NCI-H2081 treated with DMSO at 0.1 percent for 48 hours (cell line): ENCODE measurements at regions not wholly inside any gene's neighbourhood (a gene's known extent, or its start where the extent isn't known, plus 50 kb on each side); places are given as distances from the start of the nearest gene placed in this dataset.

ENCODE experiments used
- DNase-seq: peaks from one replicate; lab custom pipeline; 2025; lab: John Stamatoyannopoulos, UW

- no peak for DNase-seq
These were observed 100.5 kb upstream of the STXBP6 start for GRCh38 chr14:25150401-25150800.

- no peak for DNase-seq
These were observed 90.5 kb upstream of the STXBP6 start for GRCh38 chr14:25140411-25140810.

GRCh38 chr14:25136811-25137210 lies 86.9 kb upstream of the STXBP6 start:
- no peak for DNase-seq

- DNase-seq: no peak
These were observed 84.2 kb upstream of the STXBP6 start for GRCh38 chr14:25134184-25134583.

GRCh38 chr14:25132732-25133422 lies 82.9 kb upstream of the STXBP6 start:
- DNase-seq: no peak

- no peak for DNase-seq
These were observed 82.1 kb upstream of the STXBP6 start for GRCh38 chr14:25132094-25132493.

- DNase-seq: no peak
These were observed 72.9 kb upstream of the STXBP6 start for GRCh38 chr14:25122843-25123242.

- DNase-seq: no peak
These were observed 72.3 kb upstream of the STXBP6 start for GRCh38 chr14:25122211-25122610.

GRCh38 chr14:25121337-25122129 lies 71.6 kb upstream of the STXBP6 start:
- DNase-seq: no peak

GRCh38 chr14:25120261-25120660 lies 70.3 kb upstream of the STXBP6 start:
- no peak for DNase-seq

- DNase-seq: no peak
These were observed 68.7 kb upstream of the STXBP6 start for GRCh38 chr14:25118671-25119070.

GRCh38 chr14:25117342-25117741 lies 67.4 kb upstream of the STXBP6 start:
- no peak for DNase-seq

GRCh38 chr14:25116607-25117006 lies 66.7 kb upstream of the STXBP6 start:
- DNase-seq: no peak

- no peak for DNase-seq
These were observed 63.4 kb upstream of the STXBP6 start for GRCh38 chr14:25113394-25113793.

GRCh38 chr14:25111061-25111601 lies 61.2 kb upstream of the STXBP6 start:
- DNase-seq: no peak

GRCh38 chr14:25110106-25110505 lies 60.2 kb upstream of the STXBP6 start:
- DNase-seq: no peak

GRCh38 chr14:25108959-25109358 lies 59.0 kb upstream of the STXBP6 start:
- no peak for DNase-seq

- no peak for DNase-seq
These were observed 58.3 kb upstream of the STXBP6 start for GRCh38 chr14:25108291-25108690.

- no peak for DNase-seq
These were observed 53.9 kb upstream of the STXBP6 start for GRCh38 chr14:25103820-25104219.

GRCh38 chr14:25103271-25103670 lies 53.3 kb upstream of the STXBP6 start:
- no peak for DNase-seq

- DNase-seq: no peak
These were observed 52.8 kb upstream of the STXBP6 start for GRCh38 chr14:25102788-25103187.

GRCh38 chr14:25101276-25101675 lies 51.3 kb upstream of the STXBP6 start:
- DNase-seq: no peak
